Stomach (tissue), 4 donors: ENCODE measurements at regions not wholly inside any gene's neighbourhood (a gene's known extent, or its start where the extent isn't known, plus 50 kb on each side); places are given as distances from the start of the nearest gene placed in this dataset.

Experiments
- CTCF ChIP-seq, 7 experiments: fragments of 450-650 bp in 4 of 7; fragments of 200-600 bp in 3 of 7; sonication (generic) in 3 of 7; IDR thresholded peaks; one replicate each; pipeline ENCODE4 v1.5.1; 2016 to 2019; ENCODE audit warnings: antibody characterized with exemption in 7 of 7, control low read depth in 2 of 7, mild to moderate bottlenecking in 1 of 7
- POLR2A ChIP-seq, 4 donors: fragments of 450-650 bp; IDR thresholded peaks; one replicate each; pipeline ENCODE4 v1.6.1; 2016; ENCODE audit warnings: antibody characterized with exemption in 4 of 4, control low read depth in 2 of 4, mild to moderate bottlenecking in 1 of 4, moderate library complexity in 1 of 4
- POLR2AphosphoS5 ChIP-seq, 3 donors: sonication (generic); formaldehyde crosslinking; IDR thresholded peaks; one replicate each; pipeline ENCODE4 v1.6.1; 2016; ENCODE audit warnings: antibody characterized with exemption in 3 of 3

GRCh38 chr6:54048782-54049181 lies 62.5 kb upstream of the MLIP start:
- TF ChIP-seq POLR2AphosphoS5 (IDR thresholded peaks at IDR 0.05) (no peak), CTCF (IDR thresholded peaks at IDR 0.05) (no peak), POLR2A (IDR thresholded peaks at IDR 0.05) (no peak)
